HG03432 (cell line): ENCODE measurements at regions not wholly inside any gene's neighbourhood (a gene's known extent, or its start where the extent isn't known, plus 50 kb on each side); places are given as distances from the start of the nearest gene placed in this dataset.
A peak's percentile ranks its signal among the peaks of the same experiment; 100 is the strongest.
"Not testable (repeated sequence)": the region's sequence is repeated elsewhere in the genome, so short reads cannot be mapped to it uniquely, and the experiment has no call there.

Experiments used
- ATAC-seq: cut with Tn5 transposase; IDR thresholded peaks from one replicate; pipeline ENCODE4 v1.9.1; 2021; ENCODE audit warnings: mild to moderate bottlenecking, moderate library complexity; ENCODE audit not compliant: unreplicated experiment

DNA sequence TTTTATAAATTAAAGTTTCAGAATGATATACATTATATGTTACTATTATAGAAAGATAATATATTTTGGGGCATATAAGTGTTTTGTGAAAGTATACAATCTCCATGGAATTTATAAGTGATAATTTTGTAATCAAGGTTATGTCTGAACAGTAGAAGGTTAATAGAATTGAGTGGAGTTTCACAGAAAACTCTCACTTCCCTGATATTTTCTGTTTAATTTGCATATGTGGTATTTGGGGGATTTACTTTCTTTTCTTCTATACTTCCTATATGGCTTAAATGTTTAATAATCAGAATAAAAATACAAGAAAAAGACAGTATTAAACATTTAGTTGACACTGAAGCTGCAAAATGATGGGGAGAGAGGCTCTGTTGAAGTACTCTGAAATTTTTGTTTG lies 848.5 kb downstream of the DACH1 start:
- no peak for ATAC-seq

DNA sequence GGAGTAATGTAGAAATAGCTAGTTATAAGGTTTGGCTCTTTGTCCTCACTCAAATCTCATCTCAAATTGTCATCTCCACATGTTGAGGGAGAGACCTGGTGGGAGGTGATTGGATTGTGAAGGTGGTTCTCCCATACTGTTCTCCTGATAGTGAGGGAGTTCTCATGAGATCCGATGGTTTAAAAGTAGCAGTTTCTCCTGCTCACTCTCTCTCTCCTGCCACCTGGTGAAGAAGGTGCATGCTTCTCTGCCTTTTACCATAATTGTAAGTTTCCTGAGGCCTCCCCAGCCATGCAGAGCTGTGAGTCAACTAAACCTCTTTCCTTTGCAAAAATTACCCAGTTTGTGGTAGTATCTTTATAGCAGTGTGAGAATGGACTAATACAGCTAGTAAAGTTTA lies 849.4 kb downstream of the DACH1 start:
- no peak for ATAC-seq

DNA sequence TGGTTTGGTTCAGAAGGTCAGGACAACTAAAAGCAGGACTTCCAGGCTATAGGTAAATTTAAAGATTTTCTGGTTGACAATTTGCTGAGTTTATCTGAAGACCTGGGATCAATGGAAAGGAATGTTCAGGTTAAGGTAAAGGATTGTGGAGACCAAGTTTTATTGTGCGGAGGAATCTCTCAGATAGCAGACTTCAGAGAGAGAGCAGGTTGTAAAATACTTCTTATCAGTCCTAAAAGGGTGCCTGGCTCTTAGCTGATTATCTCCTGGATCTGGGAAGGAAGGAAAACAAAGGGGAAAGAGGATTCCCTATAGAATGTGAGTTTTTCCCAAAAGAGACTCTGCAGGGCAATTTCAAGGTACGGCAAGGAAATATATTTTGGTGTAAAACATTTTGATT lies 851.5 kb downstream of the DACH1 start:
- ATAC-seq, result no peak

DNA sequence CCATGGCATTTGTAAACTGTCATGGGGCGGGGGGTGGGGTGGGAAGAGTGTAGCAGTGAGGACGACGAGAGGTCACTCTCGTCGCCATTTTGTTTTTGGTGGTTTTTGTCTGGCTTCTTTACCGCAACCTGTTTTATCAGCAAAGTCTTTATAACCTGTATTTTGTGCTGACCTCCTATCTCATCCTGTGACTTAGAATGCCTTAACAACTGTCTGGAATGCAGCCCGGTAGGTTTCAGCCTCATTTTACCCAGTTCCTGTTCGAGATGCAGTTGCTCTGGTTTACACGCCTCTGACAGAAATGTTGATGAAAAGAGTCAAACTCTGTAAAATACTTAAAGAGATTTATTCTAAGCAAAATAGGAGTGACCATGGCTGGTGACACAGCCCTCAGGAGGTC lies 852.0 kb downstream of the DACH1 start:
- no peak for ATAC-seq

DNA sequence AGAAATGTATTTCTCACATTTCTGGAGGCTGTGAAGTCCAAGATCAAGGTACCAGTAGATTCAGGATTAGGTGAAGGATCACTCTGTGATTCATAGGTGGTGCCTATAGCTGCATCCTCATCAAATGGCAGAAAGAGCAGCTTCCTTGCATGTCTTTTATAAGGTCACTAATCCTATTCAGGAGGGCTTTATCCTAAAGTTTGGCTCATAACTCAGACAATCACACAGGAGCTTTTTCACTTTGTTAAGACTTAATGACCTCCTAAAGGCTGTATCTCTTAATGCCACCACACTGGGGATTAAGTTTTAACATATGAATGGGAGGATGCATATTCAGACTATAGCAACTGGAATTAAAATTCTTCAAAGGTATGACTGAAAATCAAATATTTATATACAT lies 861.1 kb downstream of the DACH1 start:
- no peak for ATAC-seq

DNA sequence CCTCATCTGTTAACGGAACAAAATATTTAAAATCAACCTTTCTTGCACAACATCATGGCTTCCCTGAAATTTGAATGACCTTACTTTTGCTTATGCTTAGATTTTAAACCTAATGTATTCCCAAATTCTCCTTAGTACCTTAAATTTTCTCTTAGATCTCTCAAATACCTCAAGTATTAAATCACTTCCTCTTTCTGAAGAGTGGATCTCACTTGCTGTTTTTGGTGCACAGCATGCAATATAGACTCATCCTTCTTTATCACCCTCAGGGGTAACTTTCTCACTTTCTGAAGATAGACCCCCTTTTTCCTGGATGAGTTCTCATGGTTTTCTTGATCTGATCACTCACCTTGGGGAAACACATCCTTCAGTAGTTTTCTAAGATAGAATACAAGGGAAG lies 871.7 kb downstream of the DACH1 start:
- ATAC-seq, result no peak

DNA sequence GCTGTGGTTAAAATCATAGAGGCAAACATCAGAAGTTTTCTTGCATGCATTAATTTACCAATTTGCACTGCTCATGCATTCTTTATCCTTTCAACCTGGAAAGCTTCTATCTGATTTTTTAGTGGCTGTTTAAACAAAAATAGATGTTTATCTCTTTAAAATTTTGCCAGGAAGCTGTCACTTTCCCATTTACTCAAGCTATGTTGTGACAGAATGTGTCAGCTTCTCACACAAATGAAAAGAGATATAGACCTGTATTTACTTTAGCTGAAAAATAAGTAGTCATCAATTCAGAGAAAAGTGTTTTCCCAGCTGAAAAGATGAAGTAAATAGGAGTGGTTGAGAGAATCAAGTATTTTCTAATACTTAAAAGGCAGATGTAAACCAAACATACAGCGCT lies 872.8 kb downstream of the DACH1 start:
- no peak for ATAC-seq

DNA sequence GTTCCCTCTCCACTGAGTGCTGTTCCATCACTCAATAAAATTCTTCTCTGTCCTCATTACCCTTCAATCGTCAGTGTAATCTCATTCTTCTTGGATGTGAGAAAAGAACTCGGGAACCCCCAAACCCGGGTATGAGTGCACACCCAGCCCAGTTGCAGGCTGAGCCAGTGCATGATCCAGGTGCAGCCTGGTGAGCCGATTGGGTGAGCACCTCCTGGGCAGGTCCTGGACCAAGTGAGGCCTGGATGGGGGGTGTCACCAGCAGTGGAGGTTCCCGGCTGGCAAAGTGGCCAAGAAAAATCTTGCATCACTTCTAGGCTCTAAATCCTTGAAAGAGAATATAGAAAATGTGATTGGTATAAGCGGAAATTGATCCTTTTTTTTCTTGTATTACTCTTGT lies 878.8 kb upstream of the KLHL1 start:
- no peak for ATAC-seq

DNA sequence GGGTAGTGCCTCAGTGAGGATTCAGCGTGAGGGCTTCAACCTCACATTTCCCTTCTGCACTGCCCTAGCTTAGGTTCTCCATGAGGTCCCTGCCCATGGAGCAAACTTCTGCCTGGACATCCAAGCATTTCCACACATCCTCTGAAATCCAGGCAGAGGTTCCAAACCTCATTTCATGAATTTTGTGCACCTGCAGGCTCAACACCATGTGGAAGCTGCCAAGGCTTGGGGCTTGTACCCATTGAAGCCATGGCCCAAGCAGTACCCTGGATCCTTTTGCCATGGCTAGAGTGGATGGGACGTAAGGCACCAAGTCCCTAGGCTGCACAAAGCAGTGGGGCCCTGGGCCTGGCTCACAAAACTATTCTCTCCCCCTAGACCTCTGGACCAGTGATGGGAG lies 877.1 kb upstream of the KLHL1 start:
- ATAC-seq, result no peak

DNA sequence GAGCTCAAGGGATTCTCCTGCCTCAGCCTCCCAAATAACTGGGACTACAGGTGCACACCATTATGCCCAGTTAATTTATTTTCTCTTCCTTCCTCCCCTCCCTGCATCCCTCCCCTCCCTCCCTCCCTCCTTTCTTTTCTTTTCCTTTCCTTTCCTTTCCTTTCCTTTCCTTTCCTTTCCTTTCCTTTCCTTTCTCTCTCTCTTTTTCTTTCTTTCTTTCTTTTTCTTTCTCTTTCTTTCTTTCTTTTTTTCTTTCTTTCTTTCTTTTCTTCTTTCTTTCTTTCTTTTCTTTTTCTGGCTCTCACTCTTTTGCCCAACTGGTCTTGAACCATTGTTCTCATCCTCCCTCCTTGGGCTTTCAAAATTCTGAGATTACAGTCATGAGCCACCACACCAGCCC lies 873.0 kb upstream of the KLHL1 start:
- ATAC-seq, result not testable (repeated sequence)

DNA sequence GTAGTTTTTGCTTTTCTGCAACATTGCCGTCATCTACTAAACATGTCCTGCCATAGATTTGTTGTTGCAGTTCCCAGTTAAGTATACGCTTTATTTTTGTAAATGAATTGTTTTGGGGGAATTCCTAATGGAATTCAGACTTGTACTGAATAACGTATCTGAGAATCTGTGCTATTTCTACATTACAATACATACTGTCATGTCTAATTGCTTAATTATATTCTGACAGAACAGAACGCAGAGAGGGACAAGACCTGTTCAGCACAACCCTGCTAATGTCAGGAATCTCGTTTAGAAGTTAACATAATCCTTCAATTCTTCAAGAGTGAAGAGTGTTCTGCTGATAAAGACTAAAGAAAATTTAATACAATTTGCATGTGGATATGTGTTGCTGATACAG lies 861.1 kb upstream of the KLHL1 start:
- no peak for ATAC-seq

DNA sequence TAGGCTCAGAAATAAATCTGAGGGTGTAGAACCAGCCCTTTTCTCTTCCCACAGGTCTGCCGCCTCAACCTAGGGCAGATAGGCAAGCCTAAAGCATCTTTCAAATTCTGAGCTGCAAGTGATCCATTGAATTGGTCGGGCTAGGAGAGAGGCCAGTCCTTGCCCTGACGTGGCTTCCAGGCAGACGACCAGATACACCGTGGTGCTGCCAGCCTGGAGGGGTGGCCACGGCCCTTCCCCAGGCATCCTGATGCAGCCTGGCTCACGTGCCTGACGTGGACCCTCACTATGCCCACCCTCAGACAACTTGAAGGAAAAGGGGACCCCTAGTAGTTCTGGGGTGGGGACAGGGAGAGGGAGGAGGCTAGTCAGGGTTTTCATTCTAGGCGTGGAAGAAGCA lies 859.3 kb upstream of the KLHL1 start:
- no peak for ATAC-seq

DNA sequence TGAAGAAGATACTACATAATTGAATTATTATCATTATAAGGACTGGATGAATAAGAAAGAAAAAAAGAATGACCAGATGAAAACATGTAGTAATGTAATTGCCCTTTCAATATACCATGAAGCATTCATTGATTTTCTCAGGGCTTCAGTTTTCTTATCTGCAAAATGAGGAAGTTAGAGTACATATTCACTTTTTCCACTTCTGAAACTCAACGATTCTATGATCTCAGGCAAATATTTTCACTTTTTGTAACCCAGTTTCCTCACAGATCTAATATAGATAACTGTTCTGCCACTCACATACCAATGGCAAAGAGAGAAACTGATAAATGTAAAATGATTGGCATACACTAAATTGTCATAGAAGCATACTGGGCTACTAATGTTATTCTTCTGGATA lies 856.6 kb upstream of the KLHL1 start:
- no peak for ATAC-seq

DNA sequence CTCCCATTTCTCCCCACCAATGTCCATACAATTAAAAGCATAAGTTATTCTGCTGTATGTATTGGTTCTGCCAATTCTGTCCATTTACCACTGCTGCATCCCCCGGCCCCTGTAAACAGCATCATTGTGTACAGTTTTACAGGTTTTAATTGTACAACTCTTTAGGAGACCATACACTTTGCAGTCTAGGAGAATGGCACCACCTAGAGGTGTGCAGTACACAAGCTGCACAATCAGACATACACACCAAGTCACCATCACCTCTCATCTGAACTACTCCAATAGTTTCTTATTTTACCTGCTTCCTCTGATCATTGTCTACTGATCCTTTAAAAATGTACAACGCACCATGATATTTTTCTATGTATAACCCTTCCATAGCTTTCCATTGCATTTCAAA lies 855.9 kb upstream of the KLHL1 start:
- no peak for ATAC-seq

DNA sequence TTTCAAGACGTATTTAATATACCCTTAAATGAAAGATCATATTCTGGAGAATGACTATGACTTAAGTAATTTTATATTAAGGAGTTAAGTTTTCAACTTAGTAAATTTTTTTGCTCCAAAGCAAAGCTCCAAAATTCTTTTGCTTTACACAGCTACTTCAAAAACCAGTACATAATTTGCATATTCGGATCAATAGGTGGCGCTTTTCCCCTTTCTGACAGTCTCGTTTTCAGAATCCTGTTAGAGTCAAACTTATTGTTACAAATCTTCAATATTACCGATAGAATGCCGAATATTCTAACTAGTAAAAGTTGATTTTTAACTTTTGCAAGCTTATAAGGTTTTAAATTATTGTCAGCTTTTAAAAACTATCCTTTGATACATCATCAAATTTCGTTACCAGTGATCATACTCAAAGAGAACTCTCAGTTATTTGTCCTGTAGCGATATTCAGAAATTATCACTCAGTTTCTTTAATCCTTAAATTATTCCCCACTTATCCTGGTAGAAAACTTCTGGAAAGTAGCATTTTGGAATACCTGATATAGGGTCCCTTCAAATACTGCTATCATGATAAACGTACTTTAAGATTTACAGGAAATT lies 852.7 kb upstream of the KLHL1 start:
- ATAC-seq, result peak; percentile 56

DNA sequence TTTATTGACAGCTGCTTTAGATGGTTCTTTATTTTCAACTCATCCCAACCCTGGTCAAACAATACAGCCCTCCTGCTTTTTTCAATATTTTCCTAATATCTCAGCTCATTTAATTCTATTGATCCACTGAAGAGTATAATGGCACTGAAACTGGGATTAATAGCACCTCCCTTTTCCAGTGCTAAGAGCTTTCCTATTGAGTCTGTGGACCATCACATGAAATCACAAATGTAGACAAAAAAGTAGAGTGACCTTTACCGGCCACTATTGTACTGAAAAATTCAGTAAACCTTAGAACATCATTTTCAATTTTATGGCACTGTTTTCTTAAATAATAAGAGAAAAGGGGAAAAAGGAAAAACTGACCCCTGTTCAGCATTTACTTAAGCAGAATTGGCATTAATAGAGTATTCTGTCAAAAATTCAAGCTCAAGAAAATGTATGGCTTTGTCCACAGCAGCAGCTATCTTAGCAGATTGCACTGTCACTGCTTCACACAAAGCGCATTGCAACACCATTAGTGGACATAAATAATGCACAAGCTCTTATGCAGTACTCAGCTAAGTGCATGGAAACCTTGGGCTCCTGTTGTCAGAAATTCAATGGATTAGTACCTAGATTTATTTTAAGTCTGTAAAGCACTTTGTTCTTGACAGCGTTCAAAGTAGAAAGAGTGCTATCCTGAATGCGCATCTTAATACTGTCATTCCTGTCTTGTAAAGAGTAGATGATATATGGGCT lies 851.0 kb upstream of the KLHL1 start:
- no peak for ATAC-seq

DNA sequence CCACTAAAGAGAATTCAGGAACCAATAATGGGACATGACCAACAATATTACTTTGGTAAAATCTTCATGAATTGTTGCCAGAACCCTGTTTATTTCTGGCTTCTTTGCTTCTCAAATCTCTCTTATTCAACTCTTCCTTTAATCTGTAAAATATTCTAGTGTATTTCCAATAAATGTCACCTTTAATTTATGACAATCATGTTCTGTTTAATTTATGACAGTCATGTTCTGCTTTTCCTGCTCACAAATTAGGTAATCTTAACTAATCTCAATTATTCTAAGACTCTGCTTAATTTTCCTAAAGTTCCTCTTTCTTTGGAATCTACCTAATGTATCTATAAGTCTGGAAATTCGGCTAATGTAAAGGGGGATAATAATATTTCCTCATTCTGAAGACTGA lies 847.6 kb upstream of the KLHL1 start:
- ATAC-seq, result no peak

DNA sequence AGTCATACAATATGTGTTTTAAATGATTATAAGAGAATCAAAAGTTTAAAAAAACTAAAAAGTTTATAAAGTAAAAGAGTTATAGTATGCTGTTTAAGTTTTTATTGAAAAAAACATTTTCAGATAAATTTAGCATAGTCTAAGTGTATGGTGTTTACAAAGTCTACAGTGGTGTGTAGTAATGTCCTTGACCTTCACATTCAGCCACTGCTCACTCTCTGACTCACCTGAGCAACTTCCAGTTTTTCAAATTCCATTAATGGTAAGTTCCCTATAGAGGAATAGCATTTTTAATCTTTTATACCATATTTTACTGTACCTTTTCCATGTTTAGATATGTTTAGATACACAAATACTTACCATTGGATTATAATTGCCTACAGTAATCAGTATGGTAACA lies 842.4 kb upstream of the KLHL1 start:
- ATAC-seq, result no peak

DNA sequence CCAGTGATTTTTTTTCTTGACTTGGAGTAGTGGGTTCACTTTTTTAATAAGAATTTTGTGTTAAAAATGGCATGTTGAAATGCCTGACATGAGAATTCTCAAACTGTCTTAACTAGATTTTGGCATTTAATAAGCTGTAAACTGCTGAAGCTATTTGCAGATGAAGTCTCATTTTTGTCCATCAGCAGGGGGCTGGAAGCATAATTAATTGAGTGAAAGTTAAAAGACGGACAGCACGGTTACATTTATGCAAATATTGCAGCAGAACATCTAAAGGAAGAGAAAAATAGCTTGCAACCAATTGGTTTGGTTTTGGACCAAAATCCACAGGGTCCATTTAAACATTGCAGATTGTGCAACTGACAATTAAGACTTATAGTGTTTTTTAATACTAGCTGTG lies 837.3 kb upstream of the KLHL1 start:
- no peak for ATAC-seq

DNA sequence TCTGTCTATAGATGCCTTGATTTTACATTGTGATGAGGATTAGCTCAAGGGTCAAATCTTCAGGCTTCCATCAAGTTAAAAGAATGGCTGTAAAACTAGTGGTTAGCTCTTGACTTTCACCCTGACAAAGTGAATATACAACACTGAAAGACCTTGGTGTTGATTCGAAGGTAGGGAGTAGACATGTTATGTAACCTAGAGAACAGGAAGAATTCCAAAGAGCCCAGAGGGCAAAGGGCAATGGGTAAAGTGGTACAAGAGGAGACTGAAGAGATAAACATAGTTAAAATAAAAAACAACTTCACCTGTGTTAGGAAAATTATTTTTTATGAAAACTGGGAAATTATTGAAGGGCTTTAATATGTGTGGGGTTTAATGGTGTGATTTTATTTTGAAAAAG lies 833.2 kb upstream of the KLHL1 start:
- no peak for ATAC-seq

DNA sequence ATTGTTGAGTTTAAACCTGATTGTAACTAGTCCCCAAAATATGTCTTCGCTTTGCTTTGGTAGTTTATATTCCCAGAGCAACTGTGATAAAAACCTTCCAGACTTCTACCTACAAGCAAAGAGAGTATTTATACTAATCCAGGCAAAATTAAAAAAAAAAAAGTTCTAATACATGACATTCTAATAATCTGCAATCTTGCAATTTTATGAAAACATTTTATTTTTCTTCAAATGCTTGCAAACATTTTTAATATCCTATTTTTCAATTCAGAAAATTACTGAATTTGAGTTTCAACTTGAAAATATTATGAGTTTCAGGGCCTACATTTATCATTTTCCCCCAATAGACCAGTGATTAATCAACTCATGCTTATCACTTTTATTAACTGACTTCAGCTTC lies 830.2 kb upstream of the KLHL1 start:
- no peak for ATAC-seq

DNA sequence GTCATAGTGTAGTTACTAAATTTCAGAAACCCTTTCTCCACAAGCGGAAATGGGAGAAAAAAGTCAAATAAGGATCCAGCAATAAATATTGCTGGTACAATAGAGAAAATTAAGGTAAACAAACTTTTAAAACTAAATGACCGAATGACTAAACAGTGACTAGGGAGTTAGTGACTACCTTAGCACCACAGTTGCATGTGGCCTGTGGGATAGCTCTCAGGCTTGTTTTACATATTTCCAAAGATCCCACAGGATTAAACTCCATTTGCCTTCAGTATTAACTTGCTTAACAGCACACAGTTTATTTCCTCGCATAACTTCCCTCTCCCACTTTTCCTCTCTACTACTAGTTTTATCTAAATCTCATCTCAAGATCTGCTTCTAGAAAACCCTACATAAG lies 824.3 kb upstream of the KLHL1 start:
- ATAC-seq, result no peak
